IPS-18a (cell line): ENCODE measurements at regions not wholly inside any gene's neighbourhood (a gene's known extent, or its start where the extent isn't known, plus 50 kb on each side); places are given as distances from the start of the nearest gene placed in this dataset.

Experiments
- H3K27ac ChIP-seq: one replicate; pipeline ENCODE4 v1.5.1; 2013; ENCODE audit warnings: low read length
- H3K27me3 ChIP-seq: one replicate; pipeline ENCODE4 v1.6.1; 2013; ENCODE audit warnings: mild to moderate bottlenecking, low read length; ENCODE audit not compliant: control insufficient read depth, insufficient read depth
- H3K36me3 ChIP-seq: one replicate; pipeline ENCODE4 v1.6.1; 2013; ENCODE audit warnings: low read depth, low read length; ENCODE audit not compliant: control insufficient read depth
- H3K4me1 ChIP-seq: one replicate; pipeline ENCODE4 v1.6.1; 2013; ENCODE audit warnings: low read depth, low read length; ENCODE audit not compliant: control insufficient read depth
- H3K4me3 ChIP-seq: one replicate; pipeline ENCODE4 v1.5.1; 2013; ENCODE audit warnings: low read length
- H3K9ac ChIP-seq: one replicate; pipeline ENCODE4 v1.6.1; 2013; ENCODE audit warnings: mild to moderate bottlenecking, low read length, moderate library complexity
- H3K9me3 ChIP-seq: one replicate; pipeline ENCODE4 v1.6.1; 2013; ENCODE audit warnings: low read depth, low read length; ENCODE audit not compliant: control insufficient read depth

GRCh38 chr3:144308396-144308795 is 336.8 kb downstream of the DIPK2A start:
- Histone ChIP-seq H3K27me3 (no peaks in the 10 kb centered on the region), H3K4me3 (no peak overlapping the region), H3K36me3 (no peaks in the 10 kb centered on the region), H3K9ac (no peak overlapping the region), H3K27ac (no peak overlapping the region), H3K4me1 (no peaks in the 10 kb centered on the region), H3K9me3 (no peaks in the 10 kb centered on the region)

- H3K4me1 ChIP-seq, result no peaks in the 10 kb centered on the region
- no peaks in the 10 kb centered on the region for H3K9me3 ChIP-seq
- no peak overlapping the region for H3K27ac ChIP-seq
- no peaks in the 10 kb centered on the region for H3K36me3 ChIP-seq
- H3K9ac ChIP-seq, result no peak overlapping the region
- no peaks in the 10 kb centered on the region for H3K27me3 ChIP-seq
- no peak overlapping the region for H3K4me3 ChIP-seq
These were observed 341.1 kb downstream of the DIPK2A start for GRCh38 chr3:144312702-144313101.

- H3K27ac ChIP-seq, result no peak overlapping the region
- no peak overlapping the region for H3K4me3 ChIP-seq
- H3K9ac ChIP-seq, result no peak overlapping the region
- no peaks in the 10 kb centered on the region for H3K4me1 ChIP-seq
- no peaks in the 10 kb centered on the region for H3K27me3 ChIP-seq
- no peaks in the 10 kb centered on the region for H3K9me3 ChIP-seq
- no peaks in the 10 kb centered on the region for H3K36me3 ChIP-seq
These were observed 343.3 kb downstream of the DIPK2A start for GRCh38 chr3:144314946-144315345.

GRCh38 chr3:144317961-144318360 is 346.3 kb downstream of the DIPK2A start:
- Histone ChIP-seq H3K36me3 (no peaks in the 10 kb centered on the region), H3K4me1 (no peaks in the 10 kb centered on the region), H3K27me3 (no peaks in the 10 kb centered on the region), H3K4me3 (no peak overlapping the region), H3K9me3 (no peaks in the 10 kb centered on the region), H3K27ac (no peak overlapping the region), H3K9ac (no peak overlapping the region)

- H3K36me3 ChIP-seq, result no peaks in the 10 kb centered on the region
- H3K4me1 ChIP-seq, result no peaks in the 10 kb centered on the region
- no peak overlapping the region for H3K9ac ChIP-seq
- H3K27me3 ChIP-seq, result no peaks in the 10 kb centered on the region
- no peaks in the 10 kb centered on the region for H3K9me3 ChIP-seq
- no peak overlapping the region for H3K4me3 ChIP-seq
- no peak overlapping the region for H3K27ac ChIP-seq
These were observed 352.5 kb downstream of the DIPK2A start for GRCh38 chr3:144324076-144324475.

- Histone ChIP-seq H3K4me3 (no peak overlapping the region), H3K36me3 (no peaks in the 10 kb centered on the region), H3K27ac (no peak overlapping the region), H3K4me1 (no peaks in the 10 kb centered on the region), H3K9ac (no peak overlapping the region), H3K9me3 (no peaks in the 10 kb centered on the region), H3K27me3 (no peaks in the 10 kb centered on the region)
These were observed 361.2 kb downstream of the DIPK2A start for GRCh38 chr3:144332868-144333267.

GRCh38 chr3:144341471-144341870 is 369.8 kb downstream of the DIPK2A start:
- Histone ChIP-seq H3K9ac (no peak overlapping the region), H3K36me3 (no peaks in the 10 kb centered on the region), H3K4me3 (no peak overlapping the region), H3K4me1 (no peaks in the 10 kb centered on the region), H3K27ac (no peak overlapping the region), H3K27me3 (no peaks in the 10 kb centered on the region), H3K9me3 (no peaks in the 10 kb centered on the region)

- Histone ChIP-seq H3K36me3 (no peaks in the 10 kb centered on the region), H3K4me1 (no peaks in the 10 kb centered on the region), H3K9ac (no peak overlapping the region), H3K4me3 (no peak overlapping the region), H3K27me3 (no peaks in the 10 kb centered on the region), H3K9me3 (no peaks in the 10 kb centered on the region), H3K27ac (no peak overlapping the region)
These were observed 371.7 kb downstream of the DIPK2A start for GRCh38 chr3:144343343-144343742.

GRCh38 chr3:144343777-144344176 is 372.2 kb downstream of the DIPK2A start:
- Histone ChIP-seq H3K27me3 (no peaks in the 10 kb centered on the region), H3K9me3 (no peaks in the 10 kb centered on the region), H3K4me3 (no peak overlapping the region), H3K27ac (no peak overlapping the region), H3K36me3 (no peaks in the 10 kb centered on the region), H3K4me1 (no peaks in the 10 kb centered on the region), H3K9ac (no peak overlapping the region)

GRCh38 chr3:144344925-144345548 is 373.4 kb downstream of the DIPK2A start:
- H3K27me3 ChIP-seq, result no peaks in the 10 kb centered on the region
- no peaks in the 10 kb centered on the region for H3K9me3 ChIP-seq
- H3K4me3 ChIP-seq, result no peak overlapping the region
- no peak overlapping the region for H3K9ac ChIP-seq
- H3K27ac ChIP-seq, result no peak overlapping the region
- no peaks in the 10 kb centered on the region for H3K4me1 ChIP-seq
- H3K36me3 ChIP-seq, result no peaks in the 10 kb centered on the region

GRCh38 chr3:144350125-144350524 is 378.5 kb downstream of the DIPK2A start:
- Histone ChIP-seq H3K9ac (no peak overlapping the region), H3K4me1 (no peaks in the 10 kb centered on the region), H3K4me3 (no peak overlapping the region), H3K27ac (no peak overlapping the region), H3K9me3 (no peaks in the 10 kb centered on the region), H3K36me3 (no peaks in the 10 kb centered on the region), H3K27me3 (no peaks in the 10 kb centered on the region)

- H3K4me1 ChIP-seq, result no peaks in the 10 kb centered on the region
- no peak overlapping the region for H3K4me3 ChIP-seq
- no peaks in the 10 kb centered on the region for H3K9me3 ChIP-seq
- no peaks in the 10 kb centered on the region for H3K27me3 ChIP-seq
- no peak overlapping the region for H3K27ac ChIP-seq
- H3K9ac ChIP-seq, result no peak overlapping the region
- H3K36me3 ChIP-seq, result no peaks in the 10 kb centered on the region
These were observed 379.4 kb downstream of the DIPK2A start for GRCh38 chr3:144351011-144351410.
